GM18499 (cell line): ENCODE measurements at regions not wholly inside any gene's neighbourhood (a gene's known extent, or its start where the extent isn't known, plus 50 kb on each side); places are given as distances from the start of the nearest gene placed in this dataset.

Source experiments
- ATAC-seq: cut with Tn5 transposase; IDR thresholded peaks from one replicate; pipeline ENCODE4 v1.9.1; 2021; ENCODE audit warnings: moderate number of reproducible peaks; ENCODE audit not compliant: insufficient read depth, unreplicated experiment

DNA sequence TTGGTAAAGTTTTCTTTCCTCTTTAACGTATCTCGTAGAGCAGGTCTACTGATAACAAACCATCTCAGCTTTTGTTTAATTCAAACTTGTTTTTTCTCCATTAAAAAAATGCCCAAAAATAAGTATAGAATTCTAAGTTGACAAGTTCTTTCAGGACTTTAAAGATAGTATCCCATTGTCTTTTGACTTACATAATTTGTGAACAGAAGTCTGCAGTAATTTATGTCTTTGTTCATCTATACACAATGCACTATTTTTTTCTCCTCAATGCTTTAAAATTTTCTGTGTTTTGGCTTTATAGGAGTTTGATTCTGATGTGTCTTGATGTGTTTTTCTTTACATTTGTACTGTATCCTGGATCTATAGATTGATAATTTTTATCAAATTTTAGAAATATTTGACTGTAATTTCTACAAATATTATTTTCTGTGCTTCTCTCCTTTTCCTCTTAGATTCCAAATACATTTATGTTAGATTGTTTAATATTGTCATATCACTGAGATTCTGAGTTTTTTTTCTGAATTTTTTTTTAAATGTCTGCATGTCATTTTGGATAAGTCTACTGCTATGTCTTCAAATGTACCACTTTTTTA, 143.3 kb downstream of the FTCDNL1 start:
- ATAC-seq, result no peak

DNA sequence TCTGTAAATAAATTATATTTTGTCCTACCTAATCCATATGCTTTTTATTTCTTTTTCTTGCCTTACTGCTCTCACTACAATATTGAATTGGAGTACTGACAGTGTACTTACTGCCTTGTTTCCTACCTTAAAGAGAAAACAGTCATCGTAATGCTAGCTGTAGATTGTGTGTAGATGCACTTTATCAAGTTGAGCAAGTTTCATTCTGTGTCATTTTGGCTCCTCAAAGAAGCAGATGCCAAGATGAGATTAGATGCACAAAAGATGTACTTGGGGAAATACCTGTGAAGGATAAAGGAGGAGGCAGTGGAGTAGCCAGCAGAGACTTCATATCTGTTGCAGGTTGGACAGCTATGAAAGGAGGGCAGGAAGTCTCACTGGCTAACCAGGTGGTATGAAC, 145.5 kb downstream of the FTCDNL1 start:
- no peak for ATAC-seq

GRCh38 chr2:199704358-199705238, 146.4 kb downstream of the FTCDNL1 start:
- ATAC-seq, result no peak

GRCh38 chr2:199703199-199703598, 147.8 kb downstream of the FTCDNL1 start:
- no peak for ATAC-seq

GRCh38 chr2:199697469-199697868, 153.5 kb downstream of the FTCDNL1 start:
- ATAC-seq, result no peak

- no peak for ATAC-seq
Observed at GRCh38 chr2:199696048-199696447, 154.9 kb downstream of the FTCDNL1 start.

GRCh38 chr2:199693861-199694260, 157.1 kb downstream of the FTCDNL1 start:
- no peak for ATAC-seq

GRCh38 chr2:199692489-199692888, 158.5 kb downstream of the FTCDNL1 start:
- no peak for ATAC-seq

- no peak for ATAC-seq
Observed at GRCh38 chr2:199690225-199690624, 160.8 kb downstream of the FTCDNL1 start.

GRCh38 chr2:199685669-199686068, 165.3 kb downstream of the FTCDNL1 start:
- ATAC-seq, result no peak

- no peak for ATAC-seq
Observed at GRCh38 chr2:199684832-199685231, 166.2 kb downstream of the FTCDNL1 start.

DNA sequence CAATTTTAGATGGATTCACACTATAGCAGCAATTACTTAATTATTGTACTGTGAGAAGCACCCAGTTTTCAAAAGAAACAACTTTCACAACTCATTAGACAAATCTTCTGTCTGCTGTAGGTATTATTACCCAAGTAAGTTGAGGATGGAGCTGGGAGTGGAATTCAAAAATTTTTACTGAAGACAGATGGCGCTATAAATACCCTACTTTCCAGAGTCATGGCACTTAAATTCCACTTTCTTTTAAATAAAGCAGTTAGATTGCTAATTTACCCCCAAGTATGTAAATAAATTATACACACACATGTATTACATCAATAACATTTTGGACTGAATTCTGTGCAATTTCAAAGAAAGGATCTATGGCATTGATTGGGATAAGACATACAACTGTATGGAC, 166.8 kb downstream of the FTCDNL1 start:
- ATAC-seq, result no peak

- ATAC-seq, result no peak
Observed at GRCh38 chr2:199682001-199682400, 169.0 kb downstream of the FTCDNL1 start.

GRCh38 chr2:199680482-199680881, 170.5 kb downstream of the FTCDNL1 start:
- ATAC-seq, result no peak

- ATAC-seq, result no peak
Observed at GRCh38 chr2:199679883-199680282, 171.1 kb downstream of the FTCDNL1 start.

GRCh38 chr2:199677881-199678280, 173.1 kb downstream of the FTCDNL1 start:
- no peak for ATAC-seq

DNA sequence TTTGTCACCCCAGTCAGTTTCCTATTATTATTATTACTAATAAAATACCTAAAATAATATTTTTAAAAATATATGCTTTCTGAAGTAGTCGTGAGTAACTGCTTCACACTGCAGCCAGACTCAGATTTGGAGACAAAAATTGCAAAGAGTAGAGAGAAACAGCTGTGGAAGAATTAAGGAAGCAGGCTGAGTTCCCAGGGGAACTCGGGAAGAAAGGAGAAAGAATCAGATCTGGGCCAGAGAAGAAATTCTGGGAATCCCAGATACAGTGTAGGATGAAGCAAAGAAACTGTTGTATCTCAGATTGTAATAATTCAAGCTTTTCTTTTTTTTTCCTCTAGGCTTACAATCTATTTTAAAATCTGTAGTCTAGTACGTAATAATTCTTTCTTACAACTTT, 182.3 kb downstream of the FTCDNL1 start:
- no peak for ATAC-seq

- ATAC-seq, result peak; percentile 55
Observed at GRCh38 chr2:199663157-199663556, 187.8 kb downstream of the FTCDNL1 start.

- no peak for ATAC-seq
Observed at GRCh38 chr2:199662255-199662654, 188.7 kb downstream of the FTCDNL1 start.

GRCh38 chr2:199660167-199660566, 190.8 kb downstream of the FTCDNL1 start:
- ATAC-seq, result no peak

GRCh38 chr2:199659207-199659606, 191.8 kb downstream of the FTCDNL1 start:
- ATAC-seq, result no peak

GRCh38 chr2:199646439-199646838, 188.7 kb upstream of the SATB2 start:
- ATAC-seq, result peak; percentile 93
